SK-N-SH (cell line): ENCODE measurements at regions not wholly inside any gene's neighbourhood (a gene's known extent, or its start where the extent isn't known, plus 50 kb on each side); places are given as distances from the start of the nearest gene placed in this dataset.
A peak's percentile ranks its signal among the peaks of the same experiment; 100 is the strongest.

Experiments used
- CTCF ChIA-PET: fragments of 300-600, 350-600 bp; formaldehyde crosslinking; extraction: SDS; loops from one replicate; lab custom pipeline; 2021; lab: Yijun Ruan, JAX
- POLR2A ChIA-PET: fragments of 350-600 bp; sonication (Branson Sonifier 250); formaldehyde crosslinking; extraction: SDS; loops from one replicate; lab custom pipeline; 2020; ENCODE audit warnings: antibody characterized with exemption, inconsistent platforms; lab: Yijun Ruan, JAX
- DNase-seq: peaks from one replicate; pipeline ENCODE4 v3.0.0; 2012
- H2AFZ ChIP-seq: fragments of 200-600 bp; sonication (generic); 2 replicates; pipeline ENCODE4 v1.8.1; 2016; ENCODE audit warnings: antibody characterized with exemption, mild to moderate bottlenecking, low read depth
- H3F3A ChIP-seq: fragments of 200-600 bp; sonication (generic); replicated peaks from 2 replicates; pipeline ENCODE3; 2016; ENCODE audit warnings: antibody characterized with exemption, mild to moderate bottlenecking; ENCODE audit not compliant: insufficient read depth
- H3K27ac ChIP-seq, 2 experiments: fragments of 200-500 bp in 1 of 2; fragments of 200-600 bp in 1 of 2; sonication (Bioruptor generic) in 1 of 2; sonication (generic), shearing (Covaris generic) in 1 of 2; 2 replicates each; pipeline versions ENCODE4 v1.5.1 to v1.6.1; 2014 to 2016; ENCODE audit warnings: low read depth in 2 of 2, inconsistent platforms in 1 of 2, low read length in 1 of 2, mild to moderate bottlenecking in 1 of 2, mixed read lengths in 1 of 2
- H3K27me3 ChIP-seq: fragments of 200-600 bp; sonication (generic), shearing (Covaris generic); 2 replicates; pipeline ENCODE4 v1.6.1; 2016; ENCODE audit warnings: mixed run types; ENCODE audit not compliant: insufficient read depth
- H3K36me3 ChIP-seq, 2 experiments: fragments of 200-500 bp in 1 of 2; fragments of 200-600 bp in 1 of 2; sonication (Bioruptor generic) in 1 of 2; sonication (generic) in 1 of 2; replicated peaks in 1 of 2; 2 replicates each; pipeline versions ENCODE3 to v1.5.1; 2014 to 2016; ENCODE audit warnings: low read length in 1 of 2, mild to moderate bottlenecking in 1 of 2; ENCODE audit not compliant: insufficient read depth in 2 of 2, control insufficient read depth in 1 of 2
- H3K4me1 ChIP-seq, 2 experiments: fragments of 200-500 bp in 1 of 2; fragments of 200-600 bp in 1 of 2; sonication (Bioruptor generic) in 1 of 2; sonication (generic), shearing (Covaris generic) in 1 of 2; 2 replicates each; pipeline versions ENCODE4 v1.5.1 to v1.6.1; 2014 to 2016; ENCODE audit warnings: low read depth in 1 of 2, low read length in 1 of 2, mixed run types in 1 of 2; ENCODE audit not compliant: insufficient read depth in 2 of 2, control insufficient read depth in 1 of 2
- H3K4me2 ChIP-seq: fragments of 200-600 bp; sonication (generic), shearing (Covaris generic); 2 replicates; pipeline ENCODE4 v1.6.1; 2017; ENCODE audit warnings: mixed run types
- H3K4me3 ChIP-seq, 2 experiments: fragments of 200-500 bp in 1 of 2; fragments of 200-600 bp in 1 of 2; sonication (Bioruptor generic) in 1 of 2; sonication (generic), shearing (Covaris generic) in 1 of 2; 2 replicates each; pipeline versions ENCODE4 v1.5.1 to v1.8.1; 2014 to 2016; ENCODE audit warnings: low read depth in 2 of 2, inconsistent platforms in 1 of 2, low read length in 1 of 2, mild to moderate bottlenecking in 1 of 2, mixed read lengths in 1 of 2, moderate library complexity in 1 of 2
- H3K79me2 ChIP-seq: fragments of 200-600 bp; sonication (generic); 2 replicates; pipeline ENCODE4 v1.8.1; 2017; ENCODE audit warnings: mild to moderate bottlenecking; ENCODE audit not compliant: insufficient read depth
- H3K9ac ChIP-seq: fragments of 200-600 bp; sonication (generic); 2 replicates; pipeline ENCODE4 v1.6.1; 2017; ENCODE audit warnings: mixed run types
- H3K9me2 ChIP-seq: fragments of 200-600 bp; sonication (generic); 2 replicates; pipeline ENCODE4 v1.6.1; 2017; ENCODE audit warnings: mixed run types
- H3K9me3 ChIP-seq: fragments of 200-600 bp; sonication (generic); 2 replicates; pipeline ENCODE4 v1.6.1; 2017; ENCODE audit warnings: mixed run types, mild to moderate bottlenecking, moderate library complexity
- H4K20me1 ChIP-seq: fragments of 200-600 bp; sonication (generic); 2 replicates; pipeline ENCODE4 v1.6.1; 2017; ENCODE audit warnings: mild to moderate bottlenecking, mixed run types; ENCODE audit not compliant: insufficient read depth
- FOXJ3 ChIP-seq: sonication (generic); formaldehyde crosslinking; IDR thresholded peaks from 2 replicates; pipeline ENCODE4 v1.5.1; 2020; ENCODE audit warnings: mild to moderate bottlenecking, missing genetic modification reagents
- FOXM1 ChIP-seq: IDR thresholded peaks from 2 replicates; pipeline ENCODE4 v1.4.0; 2012; ENCODE audit warnings: low read depth, mild to moderate bottlenecking
- GABPA ChIP-seq: IDR thresholded peaks from 2 replicates; pipeline ENCODE4 v1.4.0; 2012; ENCODE audit warnings: low read depth, mild to moderate bottlenecking
- JUND ChIP-seq: IDR thresholded peaks from 2 replicates; pipeline ENCODE4 v1.4.0; 2012
- MEF2A ChIP-seq: IDR thresholded peaks from 2 replicates; pipeline ENCODE4 v1.4.0; 2012; ENCODE audit warnings: low read depth, borderline replicate concordance
- MXI1 ChIP-seq: IDR thresholded peaks from 2 replicates; pipeline ENCODE4 v1.6.1; 2012; ENCODE audit warnings: mild to moderate bottlenecking, low read depth, low read length, improper control_type of control experiment
- NFIC ChIP-seq: IDR thresholded peaks from 2 replicates; pipeline ENCODE4 v1.4.0; 2012; ENCODE audit warnings: borderline replicate concordance
- NRF1 ChIP-seq: IDR thresholded peaks from 2 replicates; pipeline ENCODE4 v1.6.1; 2012; ENCODE audit warnings: low read depth, mild to moderate bottlenecking, low read length
- POLR2AphosphoS5 ChIP-seq: IDR thresholded peaks from 2 replicates; pipeline ENCODE4 v1.6.1; 2012; ENCODE audit warnings: low read depth, low read length
- RCOR1 ChIP-seq: fragments of 150-350 bp; IDR thresholded peaks from 2 replicates; pipeline ENCODE4 v1.6.1; 2017; ENCODE audit warnings: antibody characterized with exemption, low read length
- RFX5 ChIP-seq: IDR thresholded peaks from 2 replicates; pipeline ENCODE4 v1.6.1; 2012; ENCODE audit warnings: mild to moderate bottlenecking, improper control_type of control experiment, low read length
- SIN3A ChIP-seq: IDR thresholded peaks from 2 replicates; pipeline ENCODE4 v1.6.1; 2012; ENCODE audit warnings: low read depth, mild to moderate bottlenecking, low read length, moderate library complexity, borderline replicate concordance
- SMC3 ChIP-seq: IDR thresholded peaks from 2 replicates; pipeline ENCODE4 v1.6.1; 2012; ENCODE audit warnings: low read depth, low read length, improper control_type of control experiment
- TCF12 ChIP-seq: IDR thresholded peaks from 2 replicates; pipeline ENCODE4 v1.4.0; 2012
- YY1 ChIP-seq: IDR thresholded peaks from 2 replicates; pipeline ENCODE4 v1.4.0; 2012; ENCODE audit warnings: low read depth, mild to moderate bottlenecking
- WGBS: methylation state at CpG from one replicate; pipeline ENCODE4 v1.1.6; 2017; ENCODE audit warnings: low lambda C conversion rate; 5-methylcytosine and 5-hydroxymethylcytosine counted together
- TF ChIP-seq, protein P1 (sequence below): IDR thresholded peaks from 2 replicates; pipeline ENCODE4 v1.4.0; 2012; ENCODE audit warnings: low read depth
- TF ChIP-seq, protein P2 (sequence below): IDR thresholded peaks from 2 replicates; pipeline ENCODE4 v1.6.1; 2012; ENCODE audit warnings: mild to moderate bottlenecking, low read depth, low read length, moderate library complexity
- TF ChIP-seq, protein P3 (sequence below): IDR thresholded peaks from 2 replicates; pipeline ENCODE4; 2012
- TF ChIP-seq, protein P4 (sequence below): fragments of 150-350 bp; IDR thresholded peaks from 2 replicates; pipeline ENCODE4 v1.6.1; 2016; ENCODE audit warnings: mild to moderate bottlenecking, low read depth, low read length

DNA sequence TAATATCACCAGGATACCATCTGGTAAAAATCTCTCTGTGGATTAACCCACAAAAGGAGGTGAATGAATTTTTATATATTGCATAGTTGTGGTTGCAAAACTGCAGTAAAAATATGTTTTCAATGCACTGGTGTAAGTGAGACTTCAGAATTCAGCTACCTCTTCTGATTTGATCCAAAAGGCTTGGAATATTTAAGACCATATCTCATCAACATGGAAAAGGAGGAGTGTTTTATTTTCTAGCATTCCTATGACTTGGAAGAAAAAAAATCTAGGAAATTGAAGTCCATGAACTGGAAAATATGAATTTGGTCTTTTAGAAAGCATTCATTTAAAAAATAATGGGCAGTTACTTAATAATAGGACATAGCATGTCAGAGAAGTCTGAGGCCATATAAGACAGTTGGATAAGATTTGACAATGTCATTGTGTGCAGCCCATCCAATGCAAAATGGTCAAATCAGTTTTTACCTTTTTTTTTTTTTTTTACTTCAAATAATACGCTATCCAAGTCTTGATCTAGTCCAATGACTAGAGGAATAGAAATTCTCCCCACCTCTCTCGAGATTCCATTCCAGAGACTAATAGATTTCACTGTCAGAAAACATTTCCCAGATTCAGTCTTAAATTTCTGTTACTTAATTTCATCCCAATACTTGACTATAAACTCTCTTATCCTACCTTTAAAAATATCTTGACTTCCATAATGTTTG, 364.9 kb upstream of the PMFBP1 start (continued):
- TF ChIP-seq, protein P1, sequence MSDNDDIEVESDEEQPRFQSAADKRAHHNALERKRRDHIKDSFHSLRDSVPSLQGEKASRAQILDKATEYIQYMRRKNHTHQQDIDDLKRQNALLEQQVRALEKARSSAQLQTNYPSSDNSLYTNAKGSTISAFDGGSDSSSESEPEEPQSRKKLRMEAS, result no peak
- no peak; the same call in 1 of the 2 replicates for TF ChIP-seq POLR2AphosphoS5
- TF ChIP-seq, protein P2, sequence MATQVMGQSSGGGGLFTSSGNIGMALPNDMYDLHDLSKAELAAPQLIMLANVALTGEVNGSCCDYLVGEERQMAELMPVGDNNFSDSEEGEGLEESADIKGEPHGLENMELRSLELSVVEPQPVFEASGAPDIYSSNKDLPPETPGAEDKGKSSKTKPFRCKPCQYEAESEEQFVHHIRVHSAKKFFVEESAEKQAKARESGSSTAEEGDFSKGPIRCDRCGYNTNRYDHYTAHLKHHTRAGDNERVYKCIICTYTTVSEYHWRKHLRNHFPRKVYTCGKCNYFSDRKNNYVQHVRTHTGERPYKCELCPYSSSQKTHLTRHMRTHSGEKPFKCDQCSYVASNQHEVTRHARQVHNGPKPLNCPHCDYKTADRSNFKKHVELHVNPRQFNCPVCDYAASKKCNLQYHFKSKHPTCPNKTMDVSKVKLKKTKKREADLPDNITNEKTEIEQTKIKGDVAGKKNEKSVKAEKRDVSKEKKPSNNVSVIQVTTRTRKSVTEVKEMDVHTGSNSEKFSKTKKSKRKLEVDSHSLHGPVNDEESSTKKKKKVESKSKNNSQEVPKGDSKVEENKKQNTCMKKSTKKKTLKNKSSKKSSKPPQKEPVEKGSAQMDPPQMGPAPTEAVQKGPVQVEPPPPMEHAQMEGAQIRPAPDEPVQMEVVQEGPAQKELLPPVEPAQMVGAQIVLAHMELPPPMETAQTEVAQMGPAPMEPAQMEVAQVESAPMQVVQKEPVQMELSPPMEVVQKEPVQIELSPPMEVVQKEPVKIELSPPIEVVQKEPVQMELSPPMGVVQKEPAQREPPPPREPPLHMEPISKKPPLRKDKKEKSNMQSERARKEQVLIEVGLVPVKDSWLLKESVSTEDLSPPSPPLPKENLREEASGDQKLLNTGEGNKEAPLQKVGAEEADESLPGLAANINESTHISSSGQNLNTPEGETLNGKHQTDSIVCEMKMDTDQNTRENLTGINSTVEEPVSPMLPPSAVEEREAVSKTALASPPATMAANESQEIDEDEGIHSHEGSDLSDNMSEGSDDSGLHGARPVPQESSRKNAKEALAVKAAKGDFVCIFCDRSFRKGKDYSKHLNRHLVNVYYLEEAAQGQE, result no peak
- peak; percentile 18; the same call in 1 of the 2 replicates for TF ChIP-seq FOXM1
- peak; percentile 29; the same call in 1 of the 2 replicates for TF ChIP-seq NFIC
- TF ChIP-seq YY1, result no peak
- no peak; the same call in 1 of the 2 replicates for TF ChIP-seq JUND
- TF ChIP-seq SIN3A, result no peak
- no peak for TF ChIP-seq SMC3
- TF ChIP-seq GABPA, result no peak
- TF ChIP-seq, protein P3, sequence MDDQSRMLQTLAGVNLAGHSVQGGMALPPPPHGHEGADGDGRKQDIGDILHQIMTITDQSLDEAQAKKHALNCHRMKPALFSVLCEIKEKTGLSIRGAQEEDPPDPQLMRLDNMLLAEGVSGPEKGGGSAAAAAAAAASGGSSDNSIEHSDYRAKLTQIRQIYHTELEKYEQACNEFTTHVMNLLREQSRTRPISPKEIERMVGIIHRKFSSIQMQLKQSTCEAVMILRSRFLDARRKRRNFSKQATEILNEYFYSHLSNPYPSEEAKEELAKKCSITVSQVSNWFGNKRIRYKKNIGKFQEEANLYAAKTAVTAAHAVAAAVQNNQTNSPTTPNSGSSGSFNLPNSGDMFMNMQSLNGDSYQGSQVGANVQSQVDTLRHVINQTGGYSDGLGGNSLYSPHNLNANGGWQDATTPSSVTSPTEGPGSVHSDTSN, result peak; percentile 41
- no peak for TF ChIP-seq MXI1
- TF ChIP-seq FOXJ3 (CRISPR knock-in tag), result no peak
- no peak for TF ChIP-seq RCOR1

DNA sequence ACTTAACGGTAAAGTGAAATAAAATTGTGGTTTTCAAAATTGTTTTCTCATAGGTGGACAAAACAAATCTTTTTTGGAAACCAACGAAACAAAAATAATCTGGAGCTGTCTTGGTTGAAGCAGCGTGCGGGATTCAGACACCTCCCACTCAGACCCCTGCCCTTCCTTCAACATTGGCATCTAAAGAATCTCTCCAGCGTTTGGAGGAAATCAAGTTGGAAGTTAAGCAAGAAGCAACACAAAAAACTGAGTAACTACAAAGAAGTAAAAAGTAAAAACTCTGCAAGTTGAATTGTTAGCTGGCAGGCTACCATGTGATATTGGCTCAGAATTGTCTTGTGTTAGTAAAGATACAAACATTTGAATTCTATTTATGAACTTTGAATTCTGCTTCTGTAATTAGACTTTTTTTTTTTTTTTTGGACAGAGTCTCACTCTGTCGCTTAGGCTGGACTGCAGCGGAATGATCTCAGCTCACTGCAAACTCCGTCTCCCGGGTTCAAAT, 361.0 kb upstream of the PMFBP1 start:
- Histone ChIP-seq H3K27me3 (no peaks in the 10 kb centered on the region), H3K27ac (no peak overlapping the region)
- CTCF ChIA-PET, result interaction anchor here (0.6 to 1.4 kb wide), 3 partner anchors 46 to 314 kb away, joined by 3 to 7 read pairs (median 3); no protein-coding TSS in a partner anchor
- TF ChIP-seq NRF1 (no peak), SIN3A (no peak), GABPA (no peak), TCF12 (no peak), MEF2A (no peak), MXI1 (no peak), SMC3 (no peak), RFX5 (no peak), POLR2AphosphoS5 (no peak)
- TF ChIP-seq, protein P4, sequence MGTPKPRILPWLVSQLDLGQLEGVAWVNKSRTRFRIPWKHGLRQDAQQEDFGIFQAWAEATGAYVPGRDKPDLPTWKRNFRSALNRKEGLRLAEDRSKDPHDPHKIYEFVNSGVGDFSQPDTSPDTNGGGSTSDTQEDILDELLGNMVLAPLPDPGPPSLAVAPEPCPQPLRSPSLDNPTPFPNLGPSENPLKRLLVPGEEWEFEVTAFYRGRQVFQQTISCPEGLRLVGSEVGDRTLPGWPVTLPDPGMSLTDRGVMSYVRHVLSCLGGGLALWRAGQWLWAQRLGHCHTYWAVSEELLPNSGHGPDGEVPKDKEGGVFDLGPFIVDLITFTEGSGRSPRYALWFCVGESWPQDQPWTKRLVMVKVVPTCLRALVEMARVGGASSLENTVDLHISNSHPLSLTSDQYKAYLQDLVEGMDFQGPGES, result no peak
- TF ChIP-seq, protein P3, result no peak
- TF ChIP-seq, all 33 proteins: peak for 0
- POLR2A ChIA-PET, result no interaction called here
- H3F3A ChIP-seq, result peaks cover 24% of the 10 kb centered on the region
- H3K36me3 ChIP-seq, result no peaks in the 10 kb centered on the region
- DNase-seq, result no peak
- WGBS, result 91% methylated on average over 9 of the region's 9 CpGs
- H2AFZ ChIP-seq, result no peak overlapping the region
- peaks cover 0 to 13% of the 10 kb centered on the region in 2 experiments; a peak in 2 of 4 replicates for H3K4me1 ChIP-seq
- no peaks in the 10 kb centered on the region for H3K9me2 ChIP-seq
- H3K4me2 ChIP-seq, result no peak overlapping the region
- no peaks in the 10 kb centered on the region for H3K79me2 ChIP-seq
- no peaks in the 10 kb centered on the region for H4K20me1 ChIP-seq
- H3K9me3 ChIP-seq, result no peaks in the 10 kb centered on the region
- H3K9ac ChIP-seq, result no peak overlapping the region
- no peak overlapping the region for H3K4me3 ChIP-seq
